HG02588 (cell line): ENCODE measurements at regions not wholly inside any gene's neighbourhood (a gene's known extent, or its start where the extent isn't known, plus 50 kb on each side); places are given as distances from the start of the nearest gene placed in this dataset.
"Not testable (repeated sequence)": the region's sequence is repeated elsewhere in the genome, so short reads cannot be mapped to it uniquely, and the experiment has no call there.

Source experiments
- ATAC-seq: cut with Tn5 transposase; IDR thresholded peaks from one replicate; pipeline ENCODE4 v1.9.1; 2021; ENCODE audit warnings: mild to moderate bottlenecking, moderate library complexity; ENCODE audit not compliant: unreplicated experiment

- ATAC-seq: peak; percentile 57
Measured at GRCh38 chr2:175690113-175690837, 311.8 kb downstream of the LNPK start.

- no peak for ATAC-seq
Measured at GRCh38 chr2:175688243-175688642, 313.8 kb downstream of the LNPK start.

- no peak for ATAC-seq
Measured at GRCh38 chr2:175687465-175687864, 314.6 kb downstream of the LNPK start.

GRCh38 chr2:175686002-175686401, 316.1 kb downstream of the LNPK start:
- ATAC-seq: no peak

- no peak for ATAC-seq
Measured at GRCh38 chr2:175684466-175684865, 317.6 kb downstream of the LNPK start.

GRCh38 chr2:175679728-175680127, 322.3 kb downstream of the LNPK start:
- ATAC-seq: no peak

GRCh38 chr2:175679231-175679630, 322.8 kb downstream of the LNPK start:
- ATAC-seq: no peak

- ATAC-seq: no peak
Measured at GRCh38 chr2:175677880-175678279, 324.2 kb downstream of the LNPK start.

- no peak for ATAC-seq
Measured at GRCh38 chr2:175676813-175677212, 325.3 kb downstream of the LNPK start.

GRCh38 chr2:175668804-175669203, 333.3 kb downstream of the LNPK start:
- not testable (repeated sequence) for ATAC-seq

- ATAC-seq: no peak
Measured at GRCh38 chr2:175662335-175662734, 339.7 kb downstream of the LNPK start.

GRCh38 chr2:175648577-175649063, 353.4 kb downstream of the LNPK start:
- no peak for ATAC-seq

- ATAC-seq: no peak
Measured at GRCh38 chr2:175647058-175647457, 355.0 kb downstream of the LNPK start.

GRCh38 chr2:175640655-175641054, 361.4 kb downstream of the LNPK start:
- ATAC-seq: no peak

GRCh38 chr2:175633227-175633626, 368.8 kb downstream of the LNPK start:
- no peak for ATAC-seq

- ATAC-seq: no peak
Measured at GRCh38 chr2:175631245-175631623, 370.8 kb downstream of the LNPK start.

GRCh38 chr2:175630280-175631244, 371.5 kb downstream of the LNPK start:
- ATAC-seq: no peak

- no peak for ATAC-seq
Measured at GRCh38 chr2:175628243-175628642, 373.8 kb downstream of the LNPK start.

- no peak for ATAC-seq
Measured at GRCh38 chr2:175627405-175627804, 374.7 kb downstream of the LNPK start.

- no peak for ATAC-seq
Measured at GRCh38 chr2:175626796-175627195, 375.3 kb downstream of the LNPK start.

- no peak for ATAC-seq
Measured at GRCh38 chr2:175624785-175625184, 377.3 kb downstream of the LNPK start.
